PC-9 (cell line): ENCODE measurements at regions not wholly inside any gene's neighbourhood (a gene's known extent, or its start where the extent isn't known, plus 50 kb on each side); places are given as distances from the start of the nearest gene placed in this dataset.

Experiments used
- BruUV-seq: library from RNA; stranded (reverse); fragments of 400-500 nt; replicated peaks from 2 replicates; lab custom pipeline; 2021; lab: Mats Ljungman, UMichigan
- CTCF ChIA-PET: fragments of 300-600 bp; sonication (Branson Sonifier 250); formaldehyde crosslinking; loops from one replicate; lab custom pipeline; 2022; ENCODE audit warnings: antibody characterized with exemption; lab: Charles Lee
- POLR2A ChIA-PET: fragments of 300-600 bp; sonication (Branson Sonifier 250); formaldehyde crosslinking; loops from one replicate; lab custom pipeline; 2022; ENCODE audit warnings: antibody characterized with exemption; ENCODE audit not compliant: unreplicated experiment; lab: Charles Lee
- DNase-seq, 2 experiments: peaks; one replicate each; pipeline versions ENCODE4 v3.0.0 to v3.0.0-alpha.2; 2015 to 2022; ENCODE audit warnings: mixed read lengths in 1 of 2
- H2AFZ ChIP-seq: fragments of 200-600 bp; sonication (generic); 2 replicates; pipeline ENCODE4 v1.8.1; 2017; ENCODE audit warnings: antibody characterized with exemption
- H3F3A ChIP-seq: fragments of 200-600 bp; sonication (generic); 2 replicates; pipeline ENCODE4 v1.8.1; 2017; ENCODE audit warnings: antibody characterized with exemption, mild to moderate bottlenecking, low read depth; ENCODE audit not compliant: insufficient read depth
- H3K27ac ChIP-seq: fragments of 200-600 bp; sonication (generic); 2 replicates; pipeline ENCODE4 v1.6.1; 2016; ENCODE audit warnings: mixed run types
- H3K27me3 ChIP-seq: fragments of 200-600 bp; sonication (generic); 2 replicates; pipeline ENCODE4 v1.6.1; 2016; ENCODE audit warnings: low read depth, mixed run types; ENCODE audit not compliant: insufficient read depth
- H3K36me3 ChIP-seq: fragments of 200-600 bp; sonication (generic); 2 replicates; pipeline ENCODE4 v1.6.1; 2016; ENCODE audit warnings: low read depth, mixed run types
- H3K4me1 ChIP-seq: fragments of 200-600 bp; sonication (generic); replicated peaks from 2 replicates; pipeline ENCODE4 v1.6.1; 2016; ENCODE audit warnings: mixed run types; ENCODE audit not compliant: insufficient read depth
- H3K4me2 ChIP-seq: fragments of 200-600 bp; sonication (generic); 2 replicates; pipeline ENCODE4 v1.6.1; 2017; ENCODE audit warnings: mixed run types
- H3K4me3 ChIP-seq: fragments of 200-600 bp; sonication (generic); 2 replicates; pipeline ENCODE4 v1.6.1; 2016; ENCODE audit warnings: mixed run types
- H3K79me2 ChIP-seq: fragments of 200-600 bp; sonication (generic); 2 replicates; pipeline ENCODE4 v1.6.1; 2017; ENCODE audit warnings: low read depth, mixed run types
- H3K9me2 ChIP-seq: fragments of 200-600 bp; sonication (generic); 2 replicates; pipeline ENCODE4 v1.8.1; 2017; ENCODE audit warnings: mild to moderate bottlenecking; ENCODE audit not compliant: insufficient read depth
- H3K9me3 ChIP-seq: fragments of 200-600 bp; sonication (generic); 2 replicates; pipeline ENCODE4 v1.8.1; 2016; ENCODE audit warnings: low read depth; ENCODE audit not compliant: insufficient read depth
- H4K20me1 ChIP-seq: fragments of 200-600 bp; sonication (generic); 2 replicates; pipeline ENCODE4 v1.8.1; 2017; ENCODE audit not compliant: insufficient read depth
- CTCF ChIP-seq: fragments of 200-600 bp; sonication (generic); conservative IDR thresholded peaks from 2 replicates; pipeline ENCODE4 v1.6.1; 2017; ENCODE audit warnings: mixed run types, antibody characterized with exemption, mild to moderate bottlenecking, moderate library complexity
- EZH2 ChIP-seq: fragments of 200-600 bp; sonication (generic); IDR thresholded peaks from 2 replicates; pipeline ENCODE4 v1.8.0; 2017; ENCODE audit warnings: antibody characterized with exemption, low read depth
- intact Hi-C: fragments of 100-400 bp; cut with micrococcal nuclease; formaldehyde crosslinking; loops from one replicate; pipeline ENCODE4 v1.10.0; 2022; ENCODE audit not compliant: unreplicated experiment

- no peaks in the 10 kb centered on the region for H3K79me2 ChIP-seq
- H4K20me1 ChIP-seq, result no peaks in the 10 kb centered on the region
- H3K27me3 ChIP-seq, result no peaks in the 10 kb centered on the region
- BruUV-seq, result no TSS peak
- no peak overlapping the region for H3K4me2 ChIP-seq
- H3K4me1 ChIP-seq, result no peaks in the 10 kb centered on the region
- intact Hi-C loops, result no loop called here
- DNase-seq, result no peak
- CTCF ChIA-PET, result no interaction called here
- H3K9me3 ChIP-seq, result no peaks in the 10 kb centered on the region
- no peak overlapping the region for H2AFZ ChIP-seq
- no peaks in the 10 kb centered on the region for H3K36me3 ChIP-seq
- no peak overlapping the region for H3K27ac ChIP-seq
- TF ChIP-seq EZH2, result no peak
- no peak overlapping the region for H3K4me3 ChIP-seq
- no peaks in the 10 kb centered on the region for H3K9me2 ChIP-seq
- no peaks in the 10 kb centered on the region for H3F3A ChIP-seq
- POLR2A ChIA-PET, result no interaction called here
These were observed 209.7 kb upstream of the STEAP4 start for GRCh38 chr7:88516429-88516828.

GRCh38 chr7:88515301-88515700, 208.6 kb upstream of the STEAP4 start:
- no peaks in the 10 kb centered on the region for H3F3A ChIP-seq
- no TSS peak for BruUV-seq
- CTCF ChIA-PET, result no interaction called here
- no peak for DNase-seq
- no peaks in the 10 kb centered on the region for H4K20me1 ChIP-seq
- H3K4me1 ChIP-seq, result no peaks in the 10 kb centered on the region
- intact Hi-C loops, result no loop called here
- H3K9me2 ChIP-seq, result no peaks in the 10 kb centered on the region
- no peak overlapping the region for H3K4me3 ChIP-seq
- TF ChIP-seq CTCF, result no peak
- TF ChIP-seq EZH2, result no peak
- POLR2A ChIA-PET, result no interaction called here
- H2AFZ ChIP-seq, result no peak overlapping the region
- H3K9me3 ChIP-seq, result no peaks in the 10 kb centered on the region
- H3K36me3 ChIP-seq, result no peaks in the 10 kb centered on the region
- H3K79me2 ChIP-seq, result no peaks in the 10 kb centered on the region
- H3K27me3 ChIP-seq, result no peaks in the 10 kb centered on the region
- no peak overlapping the region for H3K27ac ChIP-seq
- H3K4me2 ChIP-seq, result no peak overlapping the region

- no peak overlapping the region for H3K27ac ChIP-seq
- no peaks in the 10 kb centered on the region for H3K27me3 ChIP-seq
- H4K20me1 ChIP-seq, result no peaks in the 10 kb centered on the region
- no peaks in the 10 kb centered on the region for H3K4me1 ChIP-seq
- no peaks in the 10 kb centered on the region for H3K9me2 ChIP-seq
- H3K4me2 ChIP-seq, result no peak overlapping the region
- H3K4me3 ChIP-seq, result no peak overlapping the region
- TF ChIP-seq CTCF (no peak), EZH2 (no peak)
- intact Hi-C loops, result no loop called here
- H3K36me3 ChIP-seq, result no peaks in the 10 kb centered on the region
- no TSS peak for BruUV-seq
- no peak overlapping the region for H2AFZ ChIP-seq
- H3K9me3 ChIP-seq, result no peaks in the 10 kb centered on the region
- DNase-seq, result no peak
- ChIA-PET CTCF (no interaction called here), POLR2A (no interaction called here)
- no peaks in the 10 kb centered on the region for H3K79me2 ChIP-seq
- H3F3A ChIP-seq, result no peaks in the 10 kb centered on the region
These were observed 202.6 kb upstream of the STEAP4 start for GRCh38 chr7:88509341-88509740.

- Histone ChIP-seq H3K9me3 (no peaks in the 10 kb centered on the region), H4K20me1 (no peaks in the 10 kb centered on the region), H3K4me3 (no peak overlapping the region), H3K27me3 (no peaks in the 10 kb centered on the region), H2AFZ (no peak overlapping the region), H3F3A (no peaks in the 10 kb centered on the region), H3K4me1 (no peaks in the 10 kb centered on the region), H3K27ac (no peak overlapping the region), H3K79me2 (no peaks in the 10 kb centered on the region), H3K36me3 (no peaks in the 10 kb centered on the region), H3K9me2 (no peaks in the 10 kb centered on the region), H3K4me2 (no peak overlapping the region)
- DNase-seq, result no peak
- no peak for TF ChIP-seq EZH2
- TF ChIP-seq CTCF, result no peak
- intact Hi-C loops, result no loop called here
- ChIA-PET CTCF (no interaction called here), POLR2A (interaction anchor here (0.6 kb wide), 1 partner anchor 242 kb away, joined by 3 read pairs; no protein-coding TSS in a partner anchor)
- BruUV-seq, result no TSS peak
These were observed 193.4 kb upstream of the STEAP4 start for GRCh38 chr7:88500131-88500530.
